GM12864 (cell line): ENCODE measurements at regions not wholly inside any gene's neighbourhood (a gene's known extent, or its start where the extent isn't known, plus 50 kb on each side); places are given as distances from the start of the nearest gene placed in this dataset.

Experiments
- DNase-seq: peaks from one replicate; pipeline ENCODE4 v3.0.0-alpha.2; 2011; ENCODE audit warnings: low read depth
- H3K4me3 ChIP-seq: 2 replicates; pipeline ENCODE4 v1.5.1; 2011; ENCODE audit warnings: mild to moderate bottlenecking, low read depth, low read length, control low read depth
- CTCF ChIP-seq: IDR thresholded peaks from 2 replicates; pipeline ENCODE4 v1.5.1; 2011; ENCODE audit warnings: low read depth, mild to moderate bottlenecking, moderate library complexity, low read length, control low read depth, inconsistent platforms; ENCODE audit errors: missing control alignments

GRCh38 chrX:39398215-39398962 is 597.1 kb downstream of the MID1IP1 start:
- DNase-seq: no peak
- TF ChIP-seq CTCF: no peak
- no peak overlapping the region for H3K4me3 ChIP-seq

- no peak overlapping the region for H3K4me3 ChIP-seq
- no peak for DNase-seq
- no peak for TF ChIP-seq CTCF
Measured at GRCh38 chrX:39398963-39399261, 597.7 kb downstream of the MID1IP1 start.

- no peak for DNase-seq
- no peak for TF ChIP-seq CTCF
- no peak overlapping the region for H3K4me3 ChIP-seq
Measured at GRCh38 chrX:39399387-39399786, 598.1 kb downstream of the MID1IP1 start.

GRCh38 chrX:39401483-39402110 is 600.3 kb downstream of the MID1IP1 start:
- no peak for TF ChIP-seq CTCF
- no peak for DNase-seq
- no peak overlapping the region for H3K4me3 ChIP-seq

GRCh38 chrX:39402158-39402557 is 600.9 kb downstream of the MID1IP1 start:
- no peak for DNase-seq
- TF ChIP-seq CTCF: no peak
- H3K4me3 ChIP-seq: no peak overlapping the region

- no peak for TF ChIP-seq CTCF
- no peak for DNase-seq
- no peak overlapping the region for H3K4me3 ChIP-seq
Measured at GRCh38 chrX:39406799-39407198, 605.5 kb downstream of the MID1IP1 start.
